ENCODE measurements at regions not wholly inside any gene's neighbourhood (a gene's known extent, or its start where the extent isn't known, plus 50 kb on each side); places are given as distances from the start of the nearest gene placed in this dataset.
A peak's percentile ranks its signal among the peaks of the same experiment; 100 is the strongest.

GRCh38 chr2:212915121-212915782 is 236.2 kb downstream of the IKZF2 start:
- Mint-ChIP-seq H3K36me3 (ENCODE audit: insufficient read depth) (no peaks in the 10 kb centered on the region), H3K4me3 (ENCODE audit: low read depth) (no peak overlapping the region), H3K9me3 (ENCODE audit: low read depth) (no peaks in the 10 kb centered on the region), H3K27ac (peak overlapping the region; percentile 29), H3K4me1 (ENCODE audit: low read depth) (peaks cover 44% of the 10 kb centered on the region), H3K27me3 (no peaks in the 10 kb centered on the region)
- TF ChIP-seq CTCF (IDR thresholded peaks at IDR 0.05; ENCODE audit: unreplicated experiment) = no peak
- DNase-seq (ENCODE audit: low spot score, unreplicated experiment) = no peak

- H3K4me3 Mint-ChIP-seq (ENCODE audit: low read depth) = no peak overlapping the region
- no peaks in the 10 kb centered on the region for H3K27me3 Mint-ChIP-seq
- peaks cover 42% of the 10 kb centered on the region for H3K4me1 Mint-ChIP-seq (ENCODE audit: low read depth)
- DNase-seq (ENCODE audit: low spot score, unreplicated experiment) = no peak
- no peaks in the 10 kb centered on the region for H3K36me3 Mint-ChIP-seq (ENCODE audit: insufficient read depth)
- no peak for TF ChIP-seq CTCF (IDR thresholded peaks at IDR 0.05; ENCODE audit: unreplicated experiment)
- H3K9me3 Mint-ChIP-seq (ENCODE audit: low read depth) = no peaks in the 10 kb centered on the region
- no peak overlapping the region for H3K27ac Mint-ChIP-seq
Observed at GRCh38 chr2:212914392-212914791, 237.0 kb downstream of the IKZF2 start.

GRCh38 chr2:212913640-212914306 is 237.6 kb downstream of the IKZF2 start:
- H3K4me3 Mint-ChIP-seq (ENCODE audit: low read depth) = no peak overlapping the region
- TF ChIP-seq CTCF (IDR thresholded peaks at IDR 0.05; ENCODE audit: unreplicated experiment) = no peak
- no peak for DNase-seq (ENCODE audit: low spot score, unreplicated experiment)
- H3K27me3 Mint-ChIP-seq = no peaks in the 10 kb centered on the region
- no peaks in the 10 kb centered on the region for H3K36me3 Mint-ChIP-seq (ENCODE audit: insufficient read depth)
- H3K9me3 Mint-ChIP-seq (ENCODE audit: low read depth) = no peaks in the 10 kb centered on the region
- peaks cover 37% of the 10 kb centered on the region for H3K4me1 Mint-ChIP-seq (ENCODE audit: low read depth)
- H3K27ac Mint-ChIP-seq = peak overlapping the region; percentile 18

GRCh38 chr2:212912445-212913103 is 238.8 kb downstream of the IKZF2 start:
- no peak overlapping the region for H3K4me3 Mint-ChIP-seq (ENCODE audit: low read depth)
- no peaks in the 10 kb centered on the region for H3K36me3 Mint-ChIP-seq (ENCODE audit: insufficient read depth)
- H3K9me3 Mint-ChIP-seq (ENCODE audit: low read depth) = no peaks in the 10 kb centered on the region
- no peak for DNase-seq (ENCODE audit: low spot score, unreplicated experiment)
- H3K27ac Mint-ChIP-seq = peak overlapping the region; percentile 39
- no peaks in the 10 kb centered on the region for H3K27me3 Mint-ChIP-seq
- H3K4me1 Mint-ChIP-seq (ENCODE audit: low read depth) = peaks cover 37% of the 10 kb centered on the region
- TF ChIP-seq CTCF (IDR thresholded peaks at IDR 0.05; ENCODE audit: unreplicated experiment) = no peak

GRCh38 chr2:212911011-212911410 is 240.4 kb downstream of the IKZF2 start:
- Mint-ChIP-seq H3K9me3 (ENCODE audit: low read depth) (no peaks in the 10 kb centered on the region), H3K36me3 (ENCODE audit: insufficient read depth) (no peaks in the 10 kb centered on the region), H3K27ac (no peak overlapping the region), H3K4me1 (ENCODE audit: low read depth) (peaks cover 44% of the 10 kb centered on the region), H3K27me3 (no peaks in the 10 kb centered on the region), H3K4me3 (ENCODE audit: low read depth) (no peak overlapping the region)
- TF ChIP-seq CTCF (IDR thresholded peaks at IDR 0.05; ENCODE audit: unreplicated experiment) = no peak
- DNase-seq (ENCODE audit: low spot score, unreplicated experiment) = no peak

All from progenitor cell of endocrine pancreas (in vitro differentiated cells).